WTC11 (cell line): ENCODE measurements at regions not wholly inside any gene's neighbourhood (a gene's known extent, or its start where the extent isn't known, plus 50 kb on each side); places are given as distances from the start of the nearest gene placed in this dataset.

Experiments used
- ATAC-seq: fragments of 200-7000 bp; cut with Tn5 transposase; 2 replicates; pipeline ENCODE4 v1.10.0; 2021; ENCODE audit warnings: mild to moderate bottlenecking, moderate library complexity
- CTCF ChIA-PET: fragments of 300-600 bp; sonication (Branson Sonifier 250); formaldehyde crosslinking; loops from one replicate; lab custom pipeline; 2021; ENCODE audit warnings: antibody characterized with exemption; lab: Charles Lee
- POLR2A ChIA-PET: fragments of 350-600 bp; sonication (Branson Sonifier 250); formaldehyde crosslinking; loops from one replicate; lab custom pipeline; 2021; ENCODE audit warnings: antibody characterized with exemption; lab: Charles Lee
- DNase-seq: peaks from one replicate; pipeline ENCODE4 v3.0.0; 2021; ENCODE audit warnings: low spot score
- H3K27ac Mint-ChIP-seq: 2 replicates; pipeline ENCODE4 v1.8.0; 2021; ENCODE audit warnings: mixed read lengths
- H3K27me3 Mint-ChIP-seq: 2 replicates; pipeline ENCODE4 v1.8.0; 2021; ENCODE audit warnings: low read depth, mild to moderate bottlenecking, moderate library complexity, mixed read lengths
- H3K36me3 Mint-ChIP-seq: 2 replicates; pipeline ENCODE4 v1.8.0; 2021; ENCODE audit warnings: mixed read lengths
- H3K4me1 Mint-ChIP-seq: 2 replicates; pipeline ENCODE4 v1.8.0; 2022; ENCODE audit warnings: mixed read lengths
- H3K4me3 Mint-ChIP-seq: 2 replicates; pipeline ENCODE4 v1.8.0; 2021; ENCODE audit warnings: mild to moderate bottlenecking, moderate library complexity, mixed read lengths
- H3K9me3 Mint-ChIP-seq: 2 replicates; pipeline ENCODE4 v1.8.0; 2021; ENCODE audit warnings: mixed read lengths
- ATF1 ChIP-seq: sonication (generic); formaldehyde crosslinking; IDR thresholded peaks from 2 replicates; pipeline ENCODE4 v1.8.1; 2023; ENCODE audit warnings: mild to moderate bottlenecking, moderate library complexity, missing genetic modification reagents
- ATF2 ChIP-seq: sonication (generic); formaldehyde crosslinking; IDR thresholded peaks from 2 replicates; pipeline ENCODE4 v1.8.1; 2022; ENCODE audit warnings: low read depth, missing genetic modification reagents, borderline replicate concordance
- CREB1 ChIP-seq: sonication (generic); formaldehyde crosslinking; IDR thresholded peaks from 2 replicates; pipeline ENCODE4 v1.8.0; 2023; ENCODE audit warnings: mild to moderate bottlenecking, missing genetic modification reagents
- CREM ChIP-seq: sonication (generic); formaldehyde crosslinking; IDR thresholded peaks from 2 replicates; pipeline ENCODE4 v1.8.1; 2022; ENCODE audit warnings: mild to moderate bottlenecking, missing genetic modification reagents, moderate library complexity
- E2F1 ChIP-seq: sonication (generic); formaldehyde crosslinking; IDR thresholded peaks from 2 replicates; pipeline ENCODE4 v1.8.0; 2022; ENCODE audit warnings: mild to moderate bottlenecking, missing genetic modification reagents
- EMX1 ChIP-seq: fragments of 250-450 bp; sonication (Bioruptor Pico); IDR thresholded peaks from 2 replicates; pipeline ENCODE4 v1.8.0; 2021; ENCODE audit warnings: mild to moderate bottlenecking
- FOXK1 ChIP-seq: sonication (generic); formaldehyde crosslinking; IDR thresholded peaks from 2 replicates; pipeline ENCODE4 v1.8.0; 2022; ENCODE audit warnings: mild to moderate bottlenecking, moderate library complexity, missing genetic modification reagents
- GABPB1 ChIP-seq: sonication (generic); formaldehyde crosslinking; IDR thresholded peaks from 2 replicates; pipeline ENCODE4 v1.8.1; 2023; ENCODE audit warnings: mild to moderate bottlenecking, missing genetic modification reagents
- MLX ChIP-seq: sonication (generic); formaldehyde crosslinking; IDR thresholded peaks from 2 replicates; pipeline ENCODE4 v1.8.1; 2023; ENCODE audit warnings: mild to moderate bottlenecking, missing genetic modification reagents, moderate library complexity
- NFATC4 ChIP-seq: fragments of 250-450 bp; sonication (Bioruptor Pico); IDR thresholded peaks from 2 replicates; pipeline ENCODE4 v1.9.0; 2021; ENCODE audit warnings: mild to moderate bottlenecking
- NFE2L1 ChIP-seq: sonication (generic); formaldehyde crosslinking; IDR thresholded peaks from 2 replicates; pipeline ENCODE4 v1.8.1; 2023; ENCODE audit warnings: missing genetic modification reagents
- RELA ChIP-seq: sonication (generic); formaldehyde crosslinking; IDR thresholded peaks from 2 replicates; pipeline ENCODE4 v1.8.1; 2022; ENCODE audit warnings: missing genetic modification reagents, mild to moderate bottlenecking, borderline replicate concordance
- SMAD3 ChIP-seq: sonication (generic); formaldehyde crosslinking; IDR thresholded peaks from 2 replicates; pipeline ENCODE4 v1.8.0; 2022; ENCODE audit warnings: missing genetic modification reagents, mild to moderate bottlenecking, borderline replicate concordance
- USF1 ChIP-seq: sonication (generic); formaldehyde crosslinking; IDR thresholded peaks from 2 replicates; pipeline ENCODE4 v1.8.0; 2022; ENCODE audit warnings: mild to moderate bottlenecking, missing genetic modification reagents
- ZNF219 ChIP-seq: sonication (generic); formaldehyde crosslinking; IDR thresholded peaks from 2 replicates; pipeline ENCODE4 v1.8.0; 2023; ENCODE audit warnings: missing genetic modification reagents, mild to moderate bottlenecking, borderline replicate concordance
- ZNF281 ChIP-seq: sonication (generic); formaldehyde crosslinking; IDR thresholded peaks from 2 replicates; pipeline ENCODE4 v1.8.0; 2023; ENCODE audit warnings: mild to moderate bottlenecking, missing genetic modification reagents
- ZNF396 ChIP-seq: fragments of 250-450 bp; sonication (Bioruptor Pico); IDR thresholded peaks from 2 replicates; pipeline ENCODE4 v1.8.0; 2021; ENCODE audit warnings: mild to moderate bottlenecking, moderate library complexity, borderline replicate concordance
- TF ChIP-seq, protein P1 (sequence below): sonication (generic); formaldehyde crosslinking; IDR thresholded peaks from 2 replicates; pipeline ENCODE4 v1.8.0; 2022; ENCODE audit warnings: mild to moderate bottlenecking, missing genetic modification reagents
- TF ChIP-seq, protein P2 (sequence below): fragments of 200-600 bp; IDR thresholded peaks from 2 replicates; pipeline ENCODE4 v1.8.0; 2022; ENCODE audit warnings: antibody characterized with exemption
- TF ChIP-seq, protein P3 (sequence below): fragments of 250-450 bp; sonication (Bioruptor Pico); conservative IDR thresholded peaks from 2 replicates; pipeline ENCODE4 v1.9.0; 2021; ENCODE audit warnings: mild to moderate bottlenecking

- no peak for TF ChIP-seq NFE2L1 (CRISPR knock-in tag)
- TF ChIP-seq, protein P1, sequence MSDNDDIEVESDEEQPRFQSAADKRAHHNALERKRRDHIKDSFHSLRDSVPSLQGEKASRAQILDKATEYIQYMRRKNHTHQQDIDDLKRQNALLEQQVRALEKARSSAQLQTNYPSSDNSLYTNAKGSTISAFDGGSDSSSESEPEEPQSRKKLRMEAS (CRISPR knock-in tag): no peak
- TF ChIP-seq CREB1 (CRISPR knock-in tag): no peak
- TF ChIP-seq MLX (CRISPR knock-in tag): no peak
These were observed 257.6 kb upstream of the ZMIZ1 start (continued) for GRCh38 chr10:78811174-78811573.

DNA sequence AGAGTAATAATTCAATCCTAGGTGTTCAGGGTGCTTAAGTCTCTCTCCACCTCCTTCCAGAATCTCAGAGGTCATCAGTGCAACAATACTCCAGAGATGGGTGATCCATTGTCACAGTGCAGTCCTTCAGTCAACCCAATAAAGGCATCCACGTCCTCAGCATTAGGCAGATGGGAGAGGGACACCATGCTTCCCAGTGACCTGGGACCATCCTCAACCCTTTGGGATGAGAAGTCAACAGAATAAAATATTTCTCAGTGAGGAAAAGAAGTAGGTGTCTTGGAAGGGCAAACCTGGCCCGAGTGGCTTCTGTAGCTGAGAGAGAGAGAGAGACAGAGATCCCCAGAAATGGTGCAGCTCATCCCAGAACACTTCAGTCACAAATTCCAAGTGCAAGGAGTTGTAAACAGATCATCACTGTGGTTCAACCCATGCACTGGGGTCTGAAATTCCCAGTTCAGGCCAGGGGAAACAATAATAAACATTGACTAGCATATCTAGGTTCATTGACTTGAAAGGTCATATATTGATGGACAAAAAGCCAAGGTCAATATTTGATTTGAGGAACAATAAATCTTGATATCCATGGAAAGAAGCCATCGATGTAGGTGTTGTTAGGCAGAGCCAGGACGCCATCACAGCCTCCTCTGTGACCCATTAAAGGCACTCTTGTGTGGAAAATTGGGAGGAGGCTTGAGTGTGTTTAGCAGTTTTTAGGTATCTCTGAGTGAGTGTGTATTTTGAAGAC lies 256.0 kb upstream of the ZMIZ1 start:
- TF ChIP-seq CREM (CRISPR knock-in tag) (no peak), ZNF281 (no peak), ZNF219 (CRISPR knock-in tag) (no peak), E2F1 (no peak), ATF1 (CRISPR knock-in tag) (no peak), ZNF396 (CRISPR knock-in tag) (no peak), USF1 (CRISPR knock-in tag) (no peak), NFATC4 (no peak), ATF2 (CRISPR knock-in tag) (no peak), FOXK1 (CRISPR knock-in tag) (no peak), SMAD3 (CRISPR knock-in tag) (no peak), RELA (CRISPR knock-in tag) (no peak), GABPB1 (CRISPR knock-in tag) (no peak), MLX (CRISPR knock-in tag) (no peak), EMX1 (CRISPR knock-in tag) (no peak)
- TF ChIP-seq, protein P2, sequence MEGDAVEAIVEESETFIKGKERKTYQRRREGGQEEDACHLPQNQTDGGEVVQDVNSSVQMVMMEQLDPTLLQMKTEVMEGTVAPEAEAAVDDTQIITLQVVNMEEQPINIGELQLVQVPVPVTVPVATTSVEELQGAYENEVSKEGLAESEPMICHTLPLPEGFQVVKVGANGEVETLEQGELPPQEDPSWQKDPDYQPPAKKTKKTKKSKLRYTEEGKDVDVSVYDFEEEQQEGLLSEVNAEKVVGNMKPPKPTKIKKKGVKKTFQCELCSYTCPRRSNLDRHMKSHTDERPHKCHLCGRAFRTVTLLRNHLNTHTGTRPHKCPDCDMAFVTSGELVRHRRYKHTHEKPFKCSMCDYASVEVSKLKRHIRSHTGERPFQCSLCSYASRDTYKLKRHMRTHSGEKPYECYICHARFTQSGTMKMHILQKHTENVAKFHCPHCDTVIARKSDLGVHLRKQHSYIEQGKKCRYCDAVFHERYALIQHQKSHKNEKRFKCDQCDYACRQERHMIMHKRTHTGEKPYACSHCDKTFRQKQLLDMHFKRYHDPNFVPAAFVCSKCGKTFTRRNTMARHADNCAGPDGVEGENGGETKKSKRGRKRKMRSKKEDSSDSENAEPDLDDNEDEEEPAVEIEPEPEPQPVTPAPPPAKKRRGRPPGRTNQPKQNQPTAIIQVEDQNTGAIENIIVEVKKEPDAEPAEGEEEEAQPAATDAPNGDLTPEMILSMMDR: no peak
- TF ChIP-seq, protein P3, sequence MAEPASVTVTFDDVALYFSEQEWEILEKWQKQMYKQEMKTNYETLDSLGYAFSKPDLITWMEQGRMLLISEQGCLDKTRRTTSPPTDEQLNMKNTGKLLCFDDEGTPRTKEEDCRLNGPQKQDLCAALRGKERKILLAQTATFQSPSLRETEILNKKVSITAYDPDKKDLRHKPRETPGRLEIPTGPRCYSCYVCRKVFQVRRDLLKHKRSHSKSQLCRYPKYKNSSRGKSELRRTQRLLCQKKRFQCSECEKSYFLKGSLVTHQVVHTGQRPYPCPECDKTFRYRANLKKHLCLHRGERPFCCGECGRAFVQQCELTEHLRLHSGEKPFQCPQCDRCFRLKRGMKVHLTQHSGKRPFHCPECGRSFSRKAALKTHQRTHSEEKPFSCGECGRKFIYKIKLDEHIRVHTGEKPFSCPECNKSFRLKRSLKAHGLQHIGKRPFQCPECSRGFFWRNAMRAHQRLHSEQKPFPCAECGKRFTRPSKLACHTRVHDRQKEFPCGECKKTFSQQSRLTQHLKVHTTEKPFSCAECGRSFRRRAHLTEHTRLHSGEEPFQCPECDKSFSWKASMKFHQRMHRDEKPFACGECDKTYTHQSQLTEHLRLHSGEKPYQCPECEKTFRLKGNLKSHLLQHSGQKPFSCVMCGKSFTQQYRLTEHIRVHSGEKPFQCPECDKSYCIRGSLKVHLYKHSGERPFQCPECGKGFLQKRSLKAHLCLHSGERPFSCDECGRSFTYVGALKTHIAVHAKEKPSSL (CRISPR knock-in tag): no peak
- H3K9me3 Mint-ChIP-seq: peaks cover 9% of the 10 kb centered on the region
- no peaks in the 10 kb centered on the region for H3K36me3 Mint-ChIP-seq
- ChIA-PET CTCF (no interaction called here), POLR2A (no interaction called here)
- peaks cover 5% of the 10 kb centered on the region for H3K4me1 Mint-ChIP-seq
- no peak overlapping the region for H3K27ac Mint-ChIP-seq
- DNase-seq: no peak
- no peak overlapping the region for H3K4me3 Mint-ChIP-seq
- ATAC-seq: no peak
- H3K27me3 Mint-ChIP-seq: peaks cover 7% of the 10 kb centered on the region; the same call in 1 of the 2 replicates
